ENCODE measurements at regions not wholly inside any gene's neighbourhood (a gene's known extent, or its start where the extent isn't known, plus 50 kb on each side); places are given as distances from the start of the nearest gene placed in this dataset.
"Not testable (repeated sequence)": the region's sequence is repeated elsewhere in the genome, so short reads cannot be mapped to it uniquely, and the experiment has no call there.

- ATAC-seq = no peak
Measured at GRCh38 chr10:85402541-85402940, 964.1 kb downstream of the GRID1 start.

- no peak for ATAC-seq
Measured at GRCh38 chr10:85407088-85407487, 959.5 kb downstream of the GRID1 start.

GRCh38 chr10:85408388-85408787 is 958.2 kb downstream of the GRID1 start:
- ATAC-seq = no peak

- not testable (repeated sequence) for ATAC-seq
Measured at GRCh38 chr10:85410586-85410985, 956.0 kb downstream of the GRID1 start.

GRCh38 chr10:85413570-85413969 is 953.0 kb downstream of the GRID1 start:
- no peak for ATAC-seq

- ATAC-seq = no peak
Measured at GRCh38 chr10:85420501-85421191, 945.9 kb downstream of the GRID1 start.

- no peak for ATAC-seq
Measured at GRCh38 chr10:85421421-85421820, 945.2 kb downstream of the GRID1 start.

- ATAC-seq = no peak
Measured at GRCh38 chr10:85429126-85429525, 937.5 kb downstream of the GRID1 start.

- ATAC-seq = no peak
Measured at GRCh38 chr10:85430991-85431390, 935.6 kb downstream of the GRID1 start.

GRCh38 chr10:85433248-85433647 is 933.3 kb downstream of the GRID1 start:
- ATAC-seq = no peak

- ATAC-seq = no peak
Measured at GRCh38 chr10:85444868-85445267, 921.7 kb downstream of the GRID1 start.

- ATAC-seq = no peak
Measured at GRCh38 chr10:85445702-85446101, 920.9 kb downstream of the GRID1 start.

- no peak for ATAC-seq
Measured at GRCh38 chr10:85446827-85447226, 919.8 kb downstream of the GRID1 start.

GRCh38 chr10:85447690-85448089 is 918.9 kb downstream of the GRID1 start:
- no peak for ATAC-seq

GRCh38 chr10:85448716-85449115 is 917.9 kb downstream of the GRID1 start:
- ATAC-seq = no peak

GRCh38 chr10:85454386-85454785 is 912.2 kb downstream of the GRID1 start:
- no peak for ATAC-seq

- ATAC-seq = no peak
Measured at GRCh38 chr10:85457191-85457590, 909.4 kb downstream of the GRID1 start.

GRCh38 chr10:85458324-85458723 is 908.3 kb downstream of the GRID1 start:
- ATAC-seq = no peak

GRCh38 chr10:85459906-85460305 is 906.7 kb downstream of the GRID1 start:
- no peak for ATAC-seq

- ATAC-seq = no peak
Measured at GRCh38 chr10:85464336-85464735, 902.3 kb downstream of the GRID1 start.

GRCh38 chr10:85477979-85478378 is 888.6 kb downstream of the GRID1 start:
- no peak for ATAC-seq

- ATAC-seq = no peak
Measured at GRCh38 chr10:85490431-85490830, 876.2 kb downstream of the GRID1 start.

GRCh38 chr10:85491652-85492051 is 874.9 kb downstream of the GRID1 start:
- no peak for ATAC-seq

GRCh38 chr10:85492684-85493083 is 873.9 kb downstream of the GRID1 start:
- ATAC-seq = no peak

- no peak for ATAC-seq
Measured at GRCh38 chr10:85493703-85494102, 872.9 kb downstream of the GRID1 start.
